AG04450 (cell line): ENCODE measurements at regions not wholly inside any gene's neighbourhood (a gene's known extent, or its start where the extent isn't known, plus 50 kb on each side); places are given as distances from the start of the nearest gene placed in this dataset.
A peak's percentile ranks its signal among the peaks of the same experiment; 100 is the strongest.

ENCODE experiments used
- CTCF ChIA-PET: fragments of 300-600, 350-600 bp; formaldehyde crosslinking; extraction: SDS; loops from one replicate; lab custom pipeline; 2022; ENCODE audit warnings: antibody characterized with exemption, inconsistent platforms; lab: Charles Lee
- POLR2A ChIA-PET: fragments of 350-600 bp; formaldehyde crosslinking; extraction: SDS; loops from one replicate; lab custom pipeline; 2021; ENCODE audit warnings: antibody characterized with exemption, inconsistent platforms; lab: Yijun Ruan, JAX
- DNase-seq: peaks from one replicate; pipeline ENCODE4 v3.0.0-alpha.2; 2011; ENCODE audit warnings: low read depth, low spot score
- H3K27ac ChIP-seq: one replicate; pipeline ENCODE4 v1.5.1; 2012; ENCODE audit warnings: low read depth, low read length, control low read depth
- H3K27me3 ChIP-seq: one replicate; pipeline ENCODE4 v1.6.0; 2012; ENCODE audit warnings: low read length; ENCODE audit not compliant: control insufficient read depth, insufficient read depth
- H3K4me3 ChIP-seq: 2 replicates; pipeline ENCODE4 v1.5.1; 2011; ENCODE audit warnings: mild to moderate bottlenecking, low read depth, low read length, control low read depth
- H3K9me3 ChIP-seq: 2 replicates; pipeline ENCODE4 v1.5.1; 2012; ENCODE audit warnings: low read length; ENCODE audit not compliant: control insufficient read depth, insufficient read depth
- CTCF ChIP-seq: IDR thresholded peaks from 2 replicates; pipeline ENCODE4 v1.5.1; 2011; ENCODE audit warnings: low read depth, low read length, control low read depth, inconsistent platforms

GRCh38 chr12:42802785-42803189 lies 213.2 kb upstream of the PRICKLE1 start:
- no peak for DNase-seq
- CTCF ChIA-PET = no interaction called here

GRCh38 chr12:42801271-42801670 lies 211.7 kb upstream of the PRICKLE1 start:
- H3K9me3 ChIP-seq = no peaks in the 10 kb centered on the region; the same call in 1 of the 2 replicates
- no peaks in the 10 kb centered on the region for H3K27me3 ChIP-seq
- no peak overlapping the region for H3K27ac ChIP-seq
- TF ChIP-seq CTCF = no peak
- ChIA-PET CTCF (no interaction called here), POLR2A (no interaction called here)
- H3K4me3 ChIP-seq = no peak overlapping the region
- no peak for DNase-seq

More at GRCh38 chr12:42802785-42803189, 213.2 kb upstream of the PRICKLE1 start:
- Histone ChIP-seq H3K27me3 (no peaks in the 10 kb centered on the region), H3K9me3 (no peaks in the 10 kb centered on the region; the same call in 1 of the 2 replicates), H3K27ac (no peak overlapping the region), H3K4me3 (no peak overlapping the region)
- POLR2A ChIA-PET = no interaction called here
- no peak for TF ChIP-seq CTCF

DNA sequence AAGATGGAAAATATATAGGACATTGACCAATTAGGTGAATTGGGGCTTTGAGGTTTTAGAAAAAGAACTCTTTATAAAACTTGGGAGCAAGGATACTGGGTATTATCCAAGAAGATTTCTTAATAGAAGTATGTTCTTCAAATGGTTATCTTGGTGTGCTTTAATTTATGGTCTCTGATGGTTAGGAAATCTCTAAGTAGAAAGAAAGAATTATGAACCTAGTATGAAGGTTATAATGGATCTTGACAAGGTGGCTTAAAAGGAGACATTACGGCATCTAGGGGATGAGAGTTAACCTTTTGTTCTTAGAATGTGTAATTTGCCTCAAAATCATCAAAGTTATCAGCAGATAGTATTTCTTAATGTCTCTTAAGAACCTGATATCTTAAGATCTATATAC lies 210.4 kb upstream of the PRICKLE1 start:
- ChIA-PET POLR2A (no interaction called here), CTCF (no interaction called here)
- no peaks in the 10 kb centered on the region; the same call in 1 of the 2 replicates for H3K9me3 ChIP-seq
- H3K27ac ChIP-seq = no peak overlapping the region
- TF ChIP-seq CTCF = no peak
- no peaks in the 10 kb centered on the region for H3K27me3 ChIP-seq
- no peak for DNase-seq
- no peak overlapping the region for H3K4me3 ChIP-seq

DNA sequence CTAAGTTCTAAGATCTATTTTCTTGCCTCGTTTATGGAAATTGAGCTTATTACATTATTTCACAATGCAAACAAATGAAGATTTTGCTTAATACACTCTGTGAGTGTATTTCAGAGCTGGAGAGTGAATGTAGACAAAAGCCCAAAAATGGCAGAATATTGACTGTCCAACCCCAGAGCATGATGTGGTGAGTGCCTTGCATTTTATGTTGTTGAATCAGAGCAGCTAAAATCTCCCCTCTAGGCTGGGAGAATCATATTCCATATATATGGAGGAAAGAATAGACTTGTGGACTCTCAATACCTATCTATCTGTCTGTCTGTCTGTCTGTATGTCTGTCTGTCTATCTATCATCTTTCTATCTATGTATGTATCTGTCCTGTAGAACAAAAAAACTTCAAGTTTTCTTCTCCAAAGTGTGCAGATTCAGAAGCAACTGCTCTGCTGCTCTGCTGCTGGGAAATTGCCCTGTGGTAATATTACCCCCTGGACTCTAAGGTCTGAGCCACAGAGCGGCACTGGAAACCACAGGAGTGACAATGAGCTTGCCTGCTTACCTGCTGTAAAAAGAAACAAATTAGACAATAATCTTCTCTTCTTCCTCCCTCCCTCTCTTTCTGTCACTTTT lies 209.4 kb upstream of the PRICKLE1 start:
- TF ChIP-seq CTCF = no peak
- H3K27me3 ChIP-seq = no peaks in the 10 kb centered on the region
- no peak overlapping the region for H3K4me3 ChIP-seq
- POLR2A ChIA-PET = interaction anchor here (0.6 kb wide), 1 partner anchor 228 kb away, joined by 3 read pairs; no protein-coding TSS in a partner anchor
- CTCF ChIA-PET = interaction anchor here (1.5 kb wide), 1 partner anchor 10 kb away, joined by 4 read pairs; no protein-coding TSS in a partner anchor
- no peak overlapping the region for H3K27ac ChIP-seq
- peak; percentile 30 for DNase-seq
- no peaks in the 10 kb centered on the region; the same call in 1 of the 2 replicates for H3K9me3 ChIP-seq

DNA sequence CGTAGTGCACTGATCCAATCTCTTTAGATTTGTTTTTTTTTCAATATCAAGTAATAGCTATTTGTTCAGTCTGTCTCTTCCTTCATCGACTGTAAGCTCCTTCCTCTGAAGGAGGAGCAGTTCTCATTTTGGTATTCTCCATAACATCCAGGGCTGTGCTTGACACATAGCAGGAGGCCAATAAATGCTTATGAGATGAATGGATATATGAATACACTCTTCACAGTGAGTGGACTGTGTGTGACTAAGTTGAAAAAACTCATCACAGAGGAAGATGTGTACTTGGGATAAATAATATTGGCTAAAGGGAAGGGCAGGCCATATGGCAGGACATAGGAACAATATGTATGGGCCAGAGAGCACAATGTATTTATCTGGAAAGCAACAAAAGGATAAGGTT lies 205.3 kb upstream of the PRICKLE1 start:
- Histone ChIP-seq H3K9me3 (no peaks in the 10 kb centered on the region; the same call in 1 of the 2 replicates), H3K27ac (no peak overlapping the region), H3K27me3 (no peaks in the 10 kb centered on the region), H3K4me3 (no peak overlapping the region)
- DNase-seq = no peak
- ChIA-PET POLR2A (interaction anchor here (0.6 kb wide), 1 partner anchor 12 kb away, joined by 6 read pairs; no protein-coding TSS in a partner anchor), CTCF (interaction anchor here (0.7 kb wide), 2 partner anchors 489 to 543 kb away, joined by 3 to 5 read pairs; no protein-coding TSS in a partner anchor)
- TF ChIP-seq CTCF = no peak
